ENCODE measurements at regions not wholly inside any gene's neighbourhood (a gene's known extent, or its start where the extent isn't known, plus 50 kb on each side); places are given as distances from the start of the nearest gene placed in this dataset.

GRCh38 chr7:106731187-106731586, 70.2 kb upstream of the CCDC71L start:
- no peak overlapping the region for H2AFZ ChIP-seq (ENCODE audit: low read depth, low read length, poor library complexity, severe bottlenecking)
- intact Hi-C loops (cut with micrococcal nuclease), result no loop called here
- ChIA-PET RAD21 (ENCODE audit: low non-redundant PET in 1 of 2, low total read pairs in 2 of 2, uncharacterized antibody in 2 of 2, unreplicated experiment in 2 of 2) (no interaction called here), POLR2A (no interaction called here), CTCF (no interaction called here)
- no peak overlapping the region for H3K4me2 ChIP-seq (ENCODE audit: low read length)
- H3K36me3 ChIP-seq (ENCODE audit: control insufficient read depth in 1 of 2, insufficient read depth in 2 of 2, low read length in 2 of 2), result no peaks in the 10 kb centered on the region
- BruUV-seq (replicated peaks), result no TSS peak
- H3K9me3 ChIP-seq (ENCODE audit: control insufficient read depth in 1 of 2, insufficient read depth in 1 of 2, low read depth in 1 of 2, low read length in 2 of 2), result no peaks in the 10 kb centered on the region
- no peak overlapping the region for H3K9ac ChIP-seq (ENCODE audit: low read length)
- H3K79me2 ChIP-seq (ENCODE audit: insufficient read depth, low read length), result no peaks in the 10 kb centered on the region
- ATAC-seq (no peak), DNase-seq (ENCODE audit: low read depth, low spot score) (no peak)
- no peak overlapping the region for H3K4me3 ChIP-seq (replicated peaks in 1 of 2; ENCODE audit: low read depth in 1 of 2, low read length in 2 of 2)
- no peaks in the 10 kb centered on the region for H3K27me3 ChIP-seq (ENCODE audit: insufficient read depth, low read length)
- H3K9me2 ChIP-seq (ENCODE audit: insufficient read depth), result no peaks in the 10 kb centered on the region
- no peaks in the 10 kb centered on the region for H4K20me1 ChIP-seq (ENCODE audit: insufficient read depth)
- H3K27ac ChIP-seq (ENCODE audit: low read depth, low read length), result no peak overlapping the region
- no peak for TF ChIP-seq EGR1 (IDR thresholded peaks at IDR 0.05; ENCODE audit: low read depth)
- no peak for TF ChIP-seq SRF (IDR thresholded peaks at IDR 0.05; ENCODE audit: low read depth)
- no peak for TF ChIP-seq POLR2AphosphoS5 (IDR thresholded peaks at IDR 0.05; ENCODE audit: low read depth, low read length)
- TF ChIP-seq REST (IDR thresholded peaks at IDR 0.05; ENCODE audit: low read depth), result no peak
- TF ChIP-seq POLR2A (IDR thresholded peaks at IDR 0.05; ENCODE audit: borderline replicate concordance, extremely low read depth, insufficient read depth, insufficient read length), result no peak
- TF ChIP-seq EZH2 (IDR thresholded peaks at IDR 0.05), result no peak
- TF ChIP-seq ELF1 (IDR thresholded peaks at IDR 0.05; ENCODE audit: borderline replicate concordance, low read depth), result no peak
- TF ChIP-seq SP1 (IDR thresholded peaks at IDR 0.05; ENCODE audit: low read depth), result no peak
- no peak for TF ChIP-seq ZNF274 (IDR thresholded peaks at IDR 0.05; ENCODE audit: low read depth, low read length)
- TF ChIP-seq SIN3A (IDR thresholded peaks at IDR 0.05; ENCODE audit: low read depth), result no peak
- TF ChIP-seq ZBTB33 (IDR thresholded peaks at IDR 0.05; ENCODE audit: extremely low read depth, insufficient replicate concordance, low read length), result no peak
- no peak for TF ChIP-seq YY1 (IDR thresholded peaks at IDR 0.05; ENCODE audit: extremely low read depth, insufficient replicate concordance, low read depth, low read length)
- no peak for TF ChIP-seq TCF7L2 (IDR thresholded peaks at IDR 0.05; ENCODE audit: borderline replicate concordance, extremely low read depth, insufficient read depth, insufficient read length)
- TF ChIP-seq ZFX (IDR thresholded peaks at IDR 0.05), result no peak
- TF ChIP-seq EZH2phosphoT487 (IDR thresholded peaks at IDR 0.05; ENCODE audit: borderline replicate concordance), result no peak
- TF ChIP-seq RAD21 (IDR thresholded peaks at IDR 0.05; ENCODE audit: low read depth), result no peak
- TF ChIP-seq CBX3 (IDR thresholded peaks at IDR 0.05; ENCODE audit: low read depth), result no peak
- peaks cover 0 to 9% of the 10 kb centered on the region in 2 experiments; a peak in 2 of 4 replicates for H3K4me1 ChIP-seq (ENCODE audit: control insufficient read depth in 1 of 2, insufficient read depth in 2 of 2, low read length in 2 of 2)
